H4 (cell line): ENCODE measurements at regions not wholly inside any gene's neighbourhood (a gene's known extent, or its start where the extent isn't known, plus 50 kb on each side); places are given as distances from the start of the nearest gene placed in this dataset.
A peak's percentile ranks its signal among the peaks of the same experiment; 100 is the strongest.
"Not testable (repeated sequence)": the region's sequence is repeated elsewhere in the genome, so short reads cannot be mapped to it uniquely, and the experiment has no call there.

Experiments
- DNase-seq: peaks from one replicate; pipeline ENCODE4 v3.0.0-alpha.2; 2015; ENCODE audit warnings: low spot score

DNA sequence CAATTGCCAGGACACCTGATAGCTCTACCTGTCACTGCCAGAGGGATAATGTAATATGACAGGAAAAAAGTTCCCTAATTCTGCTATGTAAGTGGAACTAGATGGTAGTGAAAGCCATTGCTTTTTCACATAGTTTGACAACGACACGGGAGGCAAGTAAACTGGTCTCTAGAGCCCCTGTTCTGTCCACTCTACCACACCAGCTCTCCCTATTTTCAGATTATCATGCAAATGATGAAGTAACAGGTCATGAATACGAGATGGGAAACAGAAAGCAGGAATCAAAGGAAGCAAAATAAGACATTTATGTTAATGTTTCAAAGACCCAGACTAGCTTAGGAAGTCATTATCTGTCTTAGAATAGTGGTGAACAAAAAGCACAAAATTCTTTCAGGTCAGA lies 56.2 kb downstream of the TAF11L14 start:
- no peak for DNase-seq

DNA sequence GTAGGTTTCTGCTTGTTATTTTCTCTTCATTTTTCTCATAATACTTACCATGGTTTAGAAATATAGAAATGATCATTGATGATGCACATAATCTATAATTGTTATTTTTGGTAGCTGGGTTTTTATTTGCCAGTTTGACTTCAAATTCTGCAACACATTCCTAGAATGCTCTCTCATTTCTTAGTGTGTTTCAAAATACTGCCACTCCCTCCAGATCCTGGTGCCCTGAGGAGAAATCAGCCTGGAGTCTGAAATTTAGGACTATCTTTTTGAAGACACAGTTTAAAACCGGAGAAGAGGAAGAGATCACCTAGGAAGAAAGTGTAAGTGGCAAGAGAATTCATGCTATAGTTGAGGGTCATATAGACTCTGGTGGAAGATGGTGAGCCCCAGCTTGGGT lies 57.5 kb downstream of the TAF11L14 start:
- no peak for DNase-seq

DNA sequence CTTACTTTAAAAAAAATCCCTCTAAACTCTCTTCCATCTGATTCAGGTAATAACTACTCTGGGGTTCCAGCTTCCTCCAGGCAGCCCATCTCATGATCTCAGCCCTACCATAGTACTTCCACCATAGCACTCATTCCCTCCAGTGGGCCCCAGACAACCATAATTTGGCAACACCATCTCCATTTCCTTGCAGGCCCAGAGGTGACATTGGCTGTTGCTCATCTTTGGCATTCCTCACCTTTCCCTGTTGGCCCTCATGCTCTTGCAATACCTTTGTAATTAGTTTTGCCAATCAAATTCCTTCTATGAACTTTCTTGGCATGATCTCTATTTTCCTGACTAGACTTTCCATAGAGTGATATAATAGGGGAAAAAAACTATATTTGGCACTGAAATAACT lies 60.1 kb downstream of the TAF11L14 start:
- DNase-seq: no peak

DNA sequence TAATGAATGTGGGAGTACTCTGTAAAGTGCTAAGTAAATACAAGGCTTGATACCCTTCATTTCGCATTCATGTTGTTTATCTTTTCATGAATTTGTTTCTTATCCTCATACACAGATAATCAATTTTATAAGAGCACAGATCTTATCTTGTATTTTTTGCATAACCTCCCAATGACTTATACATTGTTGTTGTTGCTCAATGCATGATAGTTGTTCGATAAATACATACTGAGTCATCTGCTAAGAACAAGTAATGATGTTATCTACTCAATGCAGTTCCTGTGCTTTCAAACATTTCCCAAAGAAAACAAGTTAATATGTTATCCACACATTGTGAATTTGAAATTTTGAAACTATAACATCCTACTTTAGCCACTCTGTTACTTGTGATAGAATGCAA lies 60.7 kb downstream of the TAF11L14 start:
- no peak for DNase-seq

DNA sequence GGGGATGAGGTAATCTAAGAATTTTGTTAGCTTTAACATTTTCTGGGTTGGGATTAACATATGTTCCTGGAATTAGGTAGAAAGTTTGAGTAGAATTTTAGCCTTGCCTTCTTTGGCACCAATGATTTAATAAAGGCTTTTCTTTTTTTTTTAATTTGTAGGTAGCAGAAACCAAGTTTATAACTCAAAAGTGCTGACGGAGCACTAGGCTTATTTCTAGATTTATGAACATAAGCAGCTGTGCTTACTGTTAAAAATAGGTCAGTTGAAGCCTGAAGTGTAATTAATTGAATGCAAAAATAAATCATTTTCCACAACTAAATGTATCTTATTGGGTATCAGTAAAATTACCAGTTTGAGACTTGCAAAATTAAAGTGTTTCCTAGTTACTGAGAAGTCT lies 62.4 kb downstream of the TAF11L14 start:
- no peak for DNase-seq

DNA sequence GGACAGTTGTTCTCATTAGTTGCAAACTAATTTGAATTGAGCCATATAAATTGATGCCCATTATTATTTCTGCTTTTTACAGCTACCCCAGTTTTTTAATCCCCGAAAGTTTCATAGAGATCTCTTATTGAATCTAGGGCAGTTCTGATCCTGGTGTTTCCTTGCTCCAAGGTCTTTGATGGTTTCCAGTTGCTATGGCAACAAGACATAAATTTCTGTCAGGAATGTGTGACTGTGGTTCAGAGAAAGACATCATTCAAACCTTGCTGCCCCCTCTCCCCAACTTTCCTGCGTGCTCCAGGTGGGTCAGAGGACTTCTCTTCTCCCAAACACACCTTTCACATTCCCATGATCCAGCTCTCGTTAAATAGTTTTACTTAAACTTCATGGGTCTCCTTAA lies 63.4 kb downstream of the TAF11L14 start:
- no peak for DNase-seq

DNA sequence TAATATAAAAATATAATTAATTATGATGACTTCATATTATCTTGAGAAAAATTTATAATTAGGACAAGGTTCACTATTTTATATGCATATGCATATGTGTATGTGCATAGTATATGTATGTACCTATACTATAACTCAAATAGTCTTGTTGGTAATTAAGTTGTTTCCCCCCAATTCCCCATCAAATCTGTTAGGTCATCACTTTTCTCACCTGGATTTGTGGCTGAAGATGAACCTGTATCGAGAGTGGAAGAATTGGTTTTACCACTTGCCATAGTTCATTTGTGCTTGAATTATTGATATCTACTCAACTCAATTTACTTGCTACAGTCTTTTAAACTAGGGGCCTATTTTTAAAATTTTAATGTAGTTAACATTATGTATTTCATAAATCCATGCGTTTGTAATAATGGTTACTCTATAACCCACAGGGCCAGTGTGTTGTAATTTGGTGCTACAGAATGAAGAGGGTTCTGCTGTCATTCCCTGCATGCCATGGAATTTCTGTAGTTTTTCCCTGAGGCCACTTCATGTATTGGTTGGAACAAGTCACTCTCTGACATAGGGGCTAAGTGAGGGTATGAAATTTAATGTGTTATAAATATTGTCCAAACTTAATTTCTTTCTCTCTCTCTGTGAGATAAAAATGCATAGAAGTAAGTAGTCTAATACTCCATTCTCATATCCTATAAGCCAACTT lies 74.9 kb downstream of the TAF11L14 start:
- no peak for DNase-seq

DNA sequence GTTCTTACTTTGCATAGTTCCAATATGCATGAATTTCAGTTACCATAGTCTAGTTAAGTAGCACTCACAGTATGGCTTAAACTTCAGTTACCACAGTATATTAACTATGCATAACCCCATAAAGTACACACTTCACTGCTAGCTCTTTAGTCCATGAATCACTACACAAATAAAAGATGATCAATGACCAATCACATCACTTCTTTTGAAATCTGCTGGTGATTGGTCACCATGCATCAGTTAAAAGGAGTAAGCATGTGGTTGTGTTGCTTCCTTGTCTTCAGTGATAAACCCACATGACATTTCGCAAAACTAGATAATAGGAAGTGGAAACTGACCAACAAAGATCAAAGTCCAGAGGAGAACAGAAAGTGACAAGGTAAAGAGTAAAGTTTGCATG lies 79.0 kb downstream of the TAF11L14 start:
- no peak for DNase-seq

DNA sequence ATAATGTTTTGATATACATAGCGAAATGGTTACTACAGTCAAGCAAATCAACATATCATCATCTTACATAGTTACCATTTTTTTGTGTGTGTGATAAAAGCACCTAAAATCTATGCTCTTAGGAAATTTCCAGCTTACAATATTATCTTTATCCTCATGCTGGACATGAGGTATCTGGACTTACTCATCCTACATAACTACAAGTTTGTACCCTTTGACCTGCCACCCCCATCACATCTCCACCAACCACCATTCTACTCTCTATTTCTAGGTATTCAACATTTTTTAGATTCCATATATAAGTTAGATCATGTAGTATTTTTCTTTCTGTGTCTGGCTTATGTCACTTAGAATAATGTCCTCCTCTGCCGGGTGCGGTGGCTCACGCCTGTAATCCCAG lies 79.9 kb downstream of the TAF11L14 start:
- no peak for DNase-seq

DNA sequence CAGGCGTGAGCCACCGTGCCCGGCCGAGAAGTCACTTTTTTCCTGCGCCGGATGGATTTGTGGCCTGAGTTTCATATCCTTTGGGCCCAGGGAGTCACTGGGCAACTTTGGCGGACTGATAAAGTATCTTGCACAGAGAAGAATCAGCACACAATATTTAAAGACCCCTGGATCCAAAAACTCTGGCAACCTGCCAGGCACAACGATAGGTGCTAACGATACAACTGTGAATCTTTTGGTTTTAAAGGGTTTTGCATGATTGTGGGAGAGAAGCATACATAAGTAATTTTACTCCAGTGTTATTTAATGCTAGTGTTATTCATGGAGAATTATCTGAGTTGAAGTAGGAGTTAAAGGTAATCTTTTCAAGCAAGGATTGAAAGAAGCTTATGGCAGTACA lies 85.3 kb downstream of the TAF11L14 start:
- DNase-seq: no peak

DNA sequence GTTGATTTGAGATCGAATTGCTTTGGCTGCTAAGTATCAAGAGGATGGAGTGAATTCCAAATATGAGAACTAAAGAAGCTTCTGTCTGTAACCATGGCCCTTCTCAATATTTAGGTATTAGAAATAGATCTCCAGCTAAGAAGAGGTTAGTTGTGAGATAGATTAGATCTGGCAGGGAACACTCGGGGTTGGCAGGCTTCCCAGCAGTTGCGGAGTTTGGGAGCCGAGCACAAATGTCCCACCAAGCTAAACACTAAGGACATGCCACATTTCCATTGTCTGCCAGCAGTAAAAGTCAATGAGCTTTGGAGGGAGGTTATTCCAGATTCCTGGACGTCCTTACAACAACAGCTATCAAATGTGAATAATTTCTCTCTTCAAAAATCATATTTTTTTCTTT lies 85.8 kb downstream of the TAF11L14 start:
- DNase-seq: no peak

DNA sequence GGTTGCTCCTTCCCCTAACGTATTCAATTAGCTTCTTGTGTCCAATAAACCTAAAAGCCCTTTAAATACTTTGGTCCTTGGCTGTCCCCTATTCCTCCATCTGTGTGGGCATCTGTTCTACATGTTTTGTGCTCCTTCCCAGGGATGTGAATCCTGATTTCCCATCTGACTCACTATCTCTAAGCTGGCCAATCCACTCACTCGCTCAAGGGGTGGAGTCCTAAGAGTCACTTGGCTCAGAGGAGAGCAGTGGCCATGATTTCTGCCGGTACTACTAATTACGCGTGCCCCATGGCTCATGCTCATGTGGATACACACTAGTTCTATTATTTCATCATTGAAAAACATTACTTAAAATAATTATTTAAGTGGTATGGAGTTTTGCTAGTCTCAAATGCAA lies 89.6 kb downstream of the TAF11L14 start:
- no peak for DNase-seq

DNA sequence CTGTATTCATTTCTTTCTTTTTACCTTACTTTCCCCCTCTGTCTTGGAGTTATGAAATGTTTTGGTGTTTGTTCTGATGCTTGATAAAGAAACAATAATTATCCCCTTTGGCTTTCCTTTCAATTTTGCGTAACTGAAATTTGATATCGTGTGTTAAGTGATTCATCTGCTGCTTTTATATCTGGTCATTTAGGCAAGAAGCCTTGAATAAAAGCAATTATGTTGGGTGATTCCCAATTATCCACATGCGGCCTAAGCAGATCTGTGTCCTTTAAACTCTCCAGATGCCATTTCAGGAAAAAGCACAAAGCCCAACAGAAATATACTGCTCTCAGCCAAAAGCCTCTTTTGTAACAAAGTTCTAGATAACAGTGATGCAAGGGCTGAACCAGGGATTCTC lies 92.8 kb downstream of the TAF11L14 start:
- no peak for DNase-seq

DNA sequence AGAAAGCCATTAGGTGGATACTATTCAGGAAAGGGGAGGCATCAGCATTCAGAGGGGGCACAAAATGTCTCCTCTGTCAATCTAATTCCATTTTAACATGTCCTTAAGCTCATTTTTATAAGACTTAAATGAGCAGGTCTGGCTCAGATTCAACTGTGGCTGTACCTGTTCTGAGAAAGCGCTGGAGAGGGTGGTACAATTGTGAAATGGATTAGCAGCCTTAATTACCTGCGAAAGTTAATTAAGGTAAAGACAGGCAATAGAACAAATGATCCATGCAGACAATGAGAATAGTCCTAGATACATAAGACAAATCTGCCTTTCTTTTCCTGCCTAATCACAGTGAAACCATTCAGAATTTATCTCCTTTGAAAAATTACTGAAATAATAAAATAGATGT lies 96.2 kb downstream of the TAF11L14 start:
- DNase-seq: no peak

DNA sequence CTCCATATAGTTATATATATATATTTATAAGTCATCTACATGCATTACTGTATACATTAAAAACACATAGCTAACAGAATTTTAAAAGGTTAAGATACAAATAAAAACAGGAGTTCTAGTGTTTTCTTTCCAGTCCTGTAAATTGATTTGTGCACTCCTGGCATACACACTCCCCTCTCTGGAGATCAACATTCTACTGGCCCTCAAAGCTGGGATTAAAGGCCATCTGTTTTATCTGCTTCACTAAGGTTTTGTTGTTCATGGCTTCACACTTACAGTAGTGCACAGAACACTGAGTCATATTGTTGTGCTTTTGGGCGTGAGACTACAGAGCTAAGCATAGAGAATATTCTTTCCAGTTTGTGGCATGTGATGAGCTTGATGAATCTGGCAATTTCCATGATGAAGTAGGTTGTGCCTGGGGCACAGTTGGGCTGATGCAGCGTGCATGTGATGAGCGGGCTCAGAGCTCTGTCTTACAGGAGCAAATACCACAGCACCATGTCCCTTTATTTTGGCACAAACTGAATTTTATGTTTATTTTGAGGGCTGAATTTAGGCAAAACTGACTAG lies 98.2 kb downstream of the TAF11L14 start:
- DNase-seq: no peak

DNA sequence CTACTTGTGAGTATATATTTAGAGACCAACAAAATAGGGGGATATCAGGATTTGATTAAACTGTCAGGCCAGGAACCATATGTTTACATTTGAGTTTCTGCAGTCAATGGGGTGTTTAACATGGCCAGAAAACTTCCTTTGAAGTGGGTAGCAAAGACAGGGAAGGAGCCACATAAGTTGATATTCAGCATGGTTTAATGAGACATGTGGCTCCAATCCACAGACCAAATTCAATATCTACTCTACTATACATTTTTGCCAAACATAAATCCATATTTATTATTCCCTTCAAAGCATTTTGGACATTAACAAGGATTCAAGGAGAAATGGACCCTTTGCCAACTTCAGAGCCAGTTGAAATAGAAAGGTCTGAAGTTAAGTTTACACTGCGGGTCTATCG lies 99.8 kb downstream of the TAF11L14 start:
- no peak for DNase-seq

DNA sequence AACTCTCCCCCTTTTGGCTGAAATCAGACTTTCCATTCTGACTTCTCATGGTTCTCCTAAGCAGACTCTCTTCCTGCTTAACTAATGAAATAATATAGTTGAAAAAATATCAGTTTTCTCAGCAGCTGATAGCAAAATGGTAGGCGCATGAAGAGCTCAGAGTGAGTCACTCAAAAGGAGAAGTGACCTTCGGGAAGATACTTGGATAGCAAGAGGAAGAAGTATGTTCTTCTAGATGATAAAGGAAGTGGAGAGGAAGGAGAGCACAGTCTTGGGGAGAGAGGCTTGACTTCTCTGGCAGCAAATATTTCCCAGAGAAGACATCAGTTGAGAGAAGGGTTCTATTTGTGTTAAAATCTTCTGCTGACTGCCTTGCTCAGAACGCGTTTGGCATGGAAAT lies 101.5 kb downstream of the TAF11L14 start:
- no peak for DNase-seq

DNA sequence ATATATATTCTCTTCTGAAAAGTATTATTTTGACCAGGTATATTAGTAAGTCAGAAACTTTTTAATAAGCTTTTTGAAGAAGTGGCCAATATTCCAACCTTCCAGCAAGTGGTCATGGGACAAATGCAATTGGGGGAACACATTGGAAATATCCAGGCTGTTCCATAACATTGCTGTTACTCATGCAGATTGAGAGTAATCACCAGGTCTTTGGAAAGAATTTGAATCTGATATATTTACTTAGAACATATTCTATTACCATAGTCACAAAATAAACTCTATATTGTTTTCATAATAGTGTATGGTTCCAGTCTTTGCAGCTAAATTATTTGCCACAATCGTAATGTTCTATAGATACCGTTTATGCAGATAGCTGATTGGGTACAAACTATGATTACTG lies 102.8 kb downstream of the TAF11L14 start:
- DNase-seq: no peak

DNA sequence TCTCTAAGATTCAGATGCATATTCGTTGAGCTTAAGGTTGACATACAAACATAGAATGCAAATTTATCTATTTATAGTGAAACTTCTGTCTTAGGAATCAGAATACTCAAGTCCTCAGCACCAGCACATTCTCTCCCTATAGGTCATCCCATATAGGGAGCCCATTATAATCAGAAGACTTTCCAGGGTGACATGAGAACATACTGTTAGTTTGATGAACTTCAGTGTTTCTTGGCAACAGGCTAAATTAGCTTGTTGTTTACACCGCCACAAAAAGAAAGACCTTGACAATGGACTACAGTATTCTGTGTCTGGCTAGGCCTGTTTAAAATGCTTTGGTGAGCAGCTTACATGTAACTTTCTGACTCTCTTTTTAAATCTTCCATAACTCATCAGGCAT lies 104.2 kb downstream of the TAF11L14 start:
- DNase-seq: no peak

DNA sequence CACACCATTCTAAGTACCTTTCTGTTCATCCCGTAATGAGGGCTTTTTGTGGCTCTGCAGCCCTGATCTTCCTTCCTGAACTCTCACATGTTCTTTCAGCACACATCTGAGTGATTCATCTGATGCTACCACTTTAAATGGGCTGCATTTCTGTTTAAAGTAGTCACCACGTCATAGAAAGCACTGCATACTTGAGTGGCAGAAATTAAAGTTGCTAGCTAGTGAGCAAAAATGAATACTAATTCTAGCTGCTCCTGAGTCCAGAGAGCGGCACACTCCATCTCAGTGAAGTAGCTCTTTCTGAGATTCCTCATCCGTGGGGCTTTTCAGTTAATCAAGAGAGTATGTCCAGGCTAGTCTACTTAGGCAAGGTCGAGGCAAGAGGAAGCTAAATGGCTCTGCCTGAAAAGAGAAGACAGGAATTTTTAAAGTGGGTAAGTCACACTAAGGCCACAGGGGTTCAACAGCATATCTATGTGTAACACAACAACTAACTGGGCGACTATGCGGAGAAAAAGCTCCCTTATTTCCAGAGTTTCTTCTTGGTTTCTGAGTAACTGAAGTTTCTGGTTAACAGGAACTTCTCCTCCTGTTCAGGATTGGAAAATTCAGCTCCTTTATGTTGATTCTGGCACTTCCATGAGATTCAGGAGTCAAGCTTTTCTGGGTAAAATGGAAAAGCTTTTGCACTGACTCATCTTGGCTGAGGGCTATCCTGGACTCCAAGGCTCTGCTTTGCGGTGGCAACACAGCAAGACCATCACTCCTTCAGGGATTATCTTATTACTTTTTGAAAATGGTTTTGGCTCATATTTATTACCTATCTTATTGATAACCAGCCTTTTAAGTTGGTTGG lies 109.5 kb downstream of the TAF11L14 start:
- DNase-seq: peak; percentile 76

DNA sequence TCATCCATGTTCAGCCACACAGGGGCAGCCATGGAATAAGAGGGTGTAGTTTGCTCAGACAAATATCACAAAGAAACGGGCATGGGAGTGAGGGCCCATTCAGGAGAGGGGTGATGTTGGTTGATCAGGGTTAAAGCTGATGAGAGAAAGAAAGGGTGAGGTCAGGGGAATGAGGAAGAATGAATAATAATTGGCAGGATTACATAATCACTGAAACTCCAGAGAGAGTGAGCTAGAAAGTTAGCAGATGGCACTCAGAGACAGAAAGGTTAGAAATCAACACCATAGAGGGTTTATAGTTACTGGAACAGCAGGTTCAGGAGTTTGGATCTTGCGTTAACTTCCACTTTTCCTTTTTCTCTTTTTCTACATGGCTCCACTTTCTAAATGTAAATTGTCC lies 113.9 kb downstream of the TAF11L14 start:
- DNase-seq: no peak

DNA sequence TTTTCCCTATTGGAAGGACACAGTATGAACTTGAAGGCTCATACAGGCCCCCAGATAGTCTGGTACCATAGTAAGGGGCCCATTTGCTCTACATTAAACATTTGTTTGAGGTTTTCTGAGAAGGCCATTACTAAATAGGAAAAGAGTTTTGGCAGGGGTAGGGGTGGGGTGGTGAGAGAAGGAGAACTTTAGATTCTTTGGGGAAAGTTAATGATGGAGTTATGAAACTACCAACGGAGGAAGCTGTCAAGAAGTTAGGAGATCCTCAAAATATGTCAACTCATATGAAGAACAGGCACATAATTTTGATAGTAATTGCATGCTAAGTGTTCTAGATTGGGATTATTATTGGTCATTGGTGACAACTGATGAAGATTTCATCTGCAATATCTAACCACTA lies 114.7 kb downstream of the TAF11L14 start:
- DNase-seq: no peak

DNA sequence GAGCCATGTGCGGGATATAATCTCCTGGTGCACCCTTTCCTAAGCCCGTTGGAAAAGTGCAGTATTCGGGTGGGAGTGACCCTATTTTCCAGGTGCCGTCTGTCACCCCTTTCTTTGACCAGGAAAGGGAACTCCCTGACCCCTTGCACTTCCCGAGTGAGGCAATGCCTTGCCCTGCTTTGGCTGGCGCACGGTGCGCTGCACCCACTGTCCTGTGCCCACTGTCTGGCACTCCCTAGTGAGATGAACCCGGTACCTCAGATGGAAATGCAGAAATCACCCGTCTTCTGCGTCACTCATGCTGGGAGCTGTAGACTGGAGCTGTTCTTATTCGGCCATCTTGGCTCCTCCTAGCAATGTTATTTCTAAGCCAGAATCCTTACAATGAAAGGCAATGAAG lies 121.1 kb downstream of the TAF11L14 start:
- DNase-seq: not testable (repeated sequence)
